Endothelial cell of umbilical vein (primary cell): ENCODE measurements at regions not wholly inside any gene's neighbourhood (a gene's known extent, or its start where the extent isn't known, plus 50 kb on each side); places are given as distances from the start of the nearest gene placed in this dataset.

Source experiments
- BruUV-seq: library from RNA; stranded (reverse); fragments of 400-500 nt; replicated peaks from 2 replicates; lab custom pipeline; 2021; lab: Mats Ljungman, UMichigan
- CTCF ChIA-PET: fragments of 300-600, 350-600 bp; sonication (Branson Sonifier 250); formaldehyde crosslinking; loops from one replicate; lab custom pipeline; 2021; ENCODE audit warnings: antibody characterized with exemption, inconsistent platforms; lab: Charles Lee
- POLR2A ChIA-PET: fragments of 300-600, 350-600 bp; sonication (Branson Sonifier 250); formaldehyde crosslinking; loops from one replicate; lab custom pipeline; 2021; ENCODE audit warnings: antibody characterized with exemption, inconsistent platforms; lab: Charles Lee
- DNase-seq: peaks from one replicate; pipeline ENCODE4 v3.0.0-alpha.2; 2011; ENCODE audit warnings: low read depth, low spot score
- FAIRE-seq: peaks from 2 replicates; lab custom pipeline; 2011; peaks lifted over from hg19 to GRCh38; lab: Jason Lieb, UNC
- H2AFZ ChIP-seq: 2 replicates; pipeline ENCODE4 v1.6.0; 2012; ENCODE audit warnings: low read depth, low read length, control low read depth, inconsistent platforms
- H3K27ac ChIP-seq: 2 replicates; pipeline ENCODE4 v1.5.1; 2011; ENCODE audit warnings: low read depth, mild to moderate bottlenecking, control low read depth, low read length, moderate library complexity; ENCODE audit not compliant: insufficient read depth
- H3K27me3 ChIP-seq, 2 experiments: 2 replicates each; pipeline versions ENCODE4 v1.6.0 to v1.6.1; 2011; ENCODE audit warnings: low read length in 2 of 2, mixed read lengths in 1 of 2; ENCODE audit not compliant: control insufficient read depth in 2 of 2, insufficient read depth in 2 of 2
- H3K36me3 ChIP-seq, 2 experiments: 2 replicates in 1 of 2; 3 replicates in 1 of 2; pipeline ENCODE4 v1.5.1; 2011; ENCODE audit warnings: low read length in 2 of 2, mild to moderate bottlenecking in 1 of 2, moderate library complexity in 1 of 2; ENCODE audit not compliant: control insufficient read depth in 2 of 2, insufficient read depth in 2 of 2; ENCODE audit errors: extremely low read depth in 1 of 2
- H3K4me1 ChIP-seq: 3 replicates; pipeline ENCODE4 v1.5.1; 2011; ENCODE audit warnings: mild to moderate bottlenecking, low read length; ENCODE audit not compliant: control insufficient read depth, insufficient read depth; ENCODE audit errors: extremely low read depth
- H3K4me2 ChIP-seq: 2 replicates; pipeline ENCODE4 v1.6.1; 2011; ENCODE audit warnings: low read length, control low read depth, mixed read lengths; ENCODE audit not compliant: insufficient read depth
- H3K4me3 ChIP-seq, 3 experiments: fragments of 200-600 bp in 1 of 3; sonication (generic), shearing (Covaris generic) in 1 of 3; replicated peaks in 1 of 3; 2 replicates each; pipeline ENCODE4 v1.5.1; 2011 to 2016; ENCODE audit warnings: control low read depth in 3 of 3, low read length in 3 of 3, mild to moderate bottlenecking in 2 of 3, inconsistent platforms in 1 of 3, low read depth in 1 of 3, moderate library complexity in 1 of 3; ENCODE audit not compliant: insufficient read depth in 1 of 3
- H3K79me2 ChIP-seq: 2 replicates; pipeline ENCODE4 v1.6.0; 2012; ENCODE audit warnings: low read length, inconsistent platforms; ENCODE audit not compliant: control insufficient read depth, insufficient read depth
- H3K9ac ChIP-seq: replicated peaks from 2 replicates; pipeline ENCODE3; 2011; ENCODE audit warnings: low read length, control low read depth; ENCODE audit not compliant: insufficient read depth; ENCODE audit errors: extremely low read depth
- H3K9me1 ChIP-seq: replicated peaks from 3 replicates; pipeline ENCODE4 v1.6.0; 2011; ENCODE audit warnings: mild to moderate bottlenecking, low read length; ENCODE audit not compliant: control insufficient read depth, insufficient read depth; ENCODE audit errors: extremely low read depth
- H3K9me3 ChIP-seq: replicated peaks from 2 replicates; pipeline ENCODE4 v1.5.1; 2012; ENCODE audit warnings: low read length, inconsistent platforms; ENCODE audit not compliant: control insufficient read depth, insufficient read depth
- H4K20me1 ChIP-seq: replicated peaks from 2 replicates; pipeline ENCODE3; 2011; ENCODE audit warnings: mild to moderate bottlenecking, low read length; ENCODE audit not compliant: control insufficient read depth, insufficient read depth; ENCODE audit errors: extremely low read depth
- CTCF ChIP-seq, 2 donors: IDR thresholded peaks; 1 replicate in 1 of 2; 2 replicates in 1 of 2; pipeline ENCODE4 v1.5.1; 2011; ENCODE audit warnings: low read length in 2 of 2, mild to moderate bottlenecking in 2 of 2, moderate library complexity in 2 of 2, control low read depth in 1 of 2, inconsistent platforms in 1 of 2, low read depth in 1 of 2; ENCODE audit not compliant: insufficient read depth in 1 of 2; ENCODE audit errors: extremely low read depth in 1 of 2
- EZH2 ChIP-seq: IDR thresholded peaks from 2 replicates; pipeline ENCODE4 v1.6.1; 2012; ENCODE audit warnings: borderline replicate concordance, low read depth, mild to moderate bottlenecking, moderate library complexity, low read length, inconsistent platforms; ENCODE audit not compliant: severe bottlenecking
- FOS ChIP-seq: IDR thresholded peaks from 2 replicates; pipeline ENCODE4 v1.6.1; 2011; ENCODE audit warnings: mild to moderate bottlenecking, low read length, moderate library complexity, borderline replicate concordance; ENCODE audit not compliant: insufficient read depth
- GATA2 ChIP-seq: IDR thresholded peaks from 2 replicates; pipeline ENCODE4 v1.7.0; 2011; ENCODE audit warnings: low read depth, mild to moderate bottlenecking, moderate library complexity, mixed read lengths, low read length; ENCODE audit not compliant: insufficient read length, insufficient read depth
- JUN ChIP-seq: IDR thresholded peaks from 2 replicates; pipeline ENCODE4 v1.6.1; 2011; ENCODE audit warnings: borderline replicate concordance, low read depth; ENCODE audit not compliant: insufficient read length, insufficient read depth
- MAX ChIP-seq: IDR thresholded peaks from 2 replicates; pipeline ENCODE4 v1.6.1; 2011; ENCODE audit not compliant: insufficient read depth, insufficient read length
- MYC ChIP-seq: IDR thresholded peaks from one replicate; pipeline ENCODE4 v1.6.1; 2011; ENCODE audit warnings: mild to moderate bottlenecking, low read depth, low read length
- POLR2A ChIP-seq: IDR thresholded peaks from 2 replicates; pipeline ENCODE4 v1.6.1; 2012; ENCODE audit warnings: low read depth, mild to moderate bottlenecking, control low read depth, low read length
- POLR2AphosphoS5 ChIP-seq: IDR thresholded peaks from 2 replicates; pipeline ENCODE4 v1.6.1; 2012; ENCODE audit warnings: low read depth, mild to moderate bottlenecking, control low read depth, low read length, moderate library complexity; ENCODE audit not compliant: insufficient read depth
- dilution Hi-C: fragments of 300-500 bp; cut with MboI; formaldehyde crosslinking; loops from one replicate; pipeline ENCODE4 v1.15.0; 2019; ENCODE audit warnings: low sequenced_read_pairs; ENCODE audit not compliant: extremely low pct_ligation_motif_present
- intact Hi-C: fragments of 100-400 bp; cut with micrococcal nuclease; formaldehyde crosslinking; loops from one replicate; pipeline ENCODE4 v1.10.0; 2022

- H3K36me3 ChIP-seq, result no peaks in the 10 kb centered on the region
- no peak overlapping the region for H3K9ac ChIP-seq
- H3K4me3 ChIP-seq, result no peak overlapping the region
- no peak for TF ChIP-seq GATA2
- TF ChIP-seq FOS, result no peak
- TF ChIP-seq POLR2A, result no peak
- TF ChIP-seq CTCF (IDR thresholded peaks at IDR 0.05; ENCODE audit: extremely low read depth in 1 of 2, insufficient read depth in 1 of 2, low read depth in 1 of 2, low read length in 2 of 2), result no peak
- no peak for TF ChIP-seq POLR2AphosphoS5
- no peak for TF ChIP-seq MYC
- TF ChIP-seq JUN, result no peak
- no peak for TF ChIP-seq EZH2
- no peak for TF ChIP-seq MAX
- ChIA-PET POLR2A (no interaction called here), CTCF (no interaction called here)
- intact Hi-C loops, result no loop called here
- BruUV-seq, result no TSS peak
- H3K27me3 ChIP-seq, result no peaks in the 10 kb centered on the region
- H3K27ac ChIP-seq, result no peak overlapping the region
- no peaks in the 10 kb centered on the region for H3K79me2 ChIP-seq
- H3K9me1 ChIP-seq, result no peaks in the 10 kb centered on the region
- no peak overlapping the region for H3K4me2 ChIP-seq
- H3K9me3 ChIP-seq, result no peaks in the 10 kb centered on the region
- FAIRE-seq (no peak), DNase-seq (no peak)
- no peak overlapping the region for H2AFZ ChIP-seq
- H3K4me1 ChIP-seq, result no peaks in the 10 kb centered on the region
- H4K20me1 ChIP-seq, result no peaks in the 10 kb centered on the region
- dilution Hi-C loops, result no loop called here
Measured at GRCh38 chr14:26685401-26685800, 87.6 kb upstream of the NOVA1 start.
